Prostate gland (tissue), 2 donors: ENCODE measurements at regions not wholly inside any gene's neighbourhood (a gene's known extent, or its start where the extent isn't known, plus 50 kb on each side); places are given as distances from the start of the nearest gene placed in this dataset.

ENCODE experiments used
- POLR2A ChIP-seq: fragments of 450-650 bp; IDR thresholded peaks from one replicate; pipeline ENCODE4 v1.6.1; 2016; ENCODE audit warnings: antibody characterized with exemption, mild to moderate bottlenecking
- POLR2AphosphoS5 ChIP-seq: sonication (generic); formaldehyde crosslinking; IDR thresholded peaks from one replicate; pipeline ENCODE4 v1.6.1; 2017; ENCODE audit warnings: antibody characterized with exemption
- TF ChIP-seq, protein P1 (sequence below), 4 experiments: fragments of 200-600 bp in 2 of 4; fragments of 450-650 bp in 2 of 4; sonication (generic) in 2 of 4; IDR thresholded peaks; 1 replicate in 3 of 4; 2 replicates in 1 of 4; pipeline ENCODE4 v1.5.1; 2016 to 2019; ENCODE audit warnings: antibody characterized with exemption in 4 of 4, mild to moderate bottlenecking in 2 of 4, moderate library complexity in 2 of 4

DNA sequence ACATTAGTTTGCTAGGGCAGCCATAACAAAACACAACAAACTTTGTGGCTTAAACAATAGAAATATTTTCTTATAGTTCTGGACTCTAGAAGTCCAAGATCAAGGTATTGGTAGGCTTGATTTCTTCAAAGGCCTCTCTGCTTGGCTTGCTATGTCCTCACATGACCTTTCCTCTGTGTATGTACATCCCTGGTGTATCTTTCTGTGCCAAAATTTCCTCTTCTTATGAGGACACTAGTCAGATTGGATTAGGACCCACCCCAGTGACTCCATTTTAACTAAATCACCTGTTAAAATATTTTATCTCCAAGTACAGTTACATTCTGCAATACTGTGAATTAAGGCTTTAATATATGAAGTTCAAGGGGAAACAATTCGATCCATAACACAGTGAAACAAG is 168.9 kb upstream of the CCNH start:
- TF ChIP-seq, protein P1, sequence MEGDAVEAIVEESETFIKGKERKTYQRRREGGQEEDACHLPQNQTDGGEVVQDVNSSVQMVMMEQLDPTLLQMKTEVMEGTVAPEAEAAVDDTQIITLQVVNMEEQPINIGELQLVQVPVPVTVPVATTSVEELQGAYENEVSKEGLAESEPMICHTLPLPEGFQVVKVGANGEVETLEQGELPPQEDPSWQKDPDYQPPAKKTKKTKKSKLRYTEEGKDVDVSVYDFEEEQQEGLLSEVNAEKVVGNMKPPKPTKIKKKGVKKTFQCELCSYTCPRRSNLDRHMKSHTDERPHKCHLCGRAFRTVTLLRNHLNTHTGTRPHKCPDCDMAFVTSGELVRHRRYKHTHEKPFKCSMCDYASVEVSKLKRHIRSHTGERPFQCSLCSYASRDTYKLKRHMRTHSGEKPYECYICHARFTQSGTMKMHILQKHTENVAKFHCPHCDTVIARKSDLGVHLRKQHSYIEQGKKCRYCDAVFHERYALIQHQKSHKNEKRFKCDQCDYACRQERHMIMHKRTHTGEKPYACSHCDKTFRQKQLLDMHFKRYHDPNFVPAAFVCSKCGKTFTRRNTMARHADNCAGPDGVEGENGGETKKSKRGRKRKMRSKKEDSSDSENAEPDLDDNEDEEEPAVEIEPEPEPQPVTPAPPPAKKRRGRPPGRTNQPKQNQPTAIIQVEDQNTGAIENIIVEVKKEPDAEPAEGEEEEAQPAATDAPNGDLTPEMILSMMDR (IDR thresholded peaks at IDR 0.05), result no peak
- no peak for TF ChIP-seq POLR2AphosphoS5
- TF ChIP-seq POLR2A, result no peak
